GM23338 (cell line): ENCODE measurements at regions not wholly inside any gene's neighbourhood (a gene's known extent, or its start where the extent isn't known, plus 50 kb on each side); places are given as distances from the start of the nearest gene placed in this dataset.

Experiments used
- ATAC-seq: fragments of 200-7000 bp; cut with Tn5 transposase; 3 replicates; pipeline ENCODE4 v1.9.1; 2020
- DNase-seq: peaks from one replicate; pipeline ENCODE4 v3.0.0-alpha.2; 2015; ENCODE audit warnings: low spot score
- H2AFZ ChIP-seq: fragments of 200-600 bp; sonication (generic); 2 replicates; pipeline ENCODE4 v1.8.0; 2016; ENCODE audit warnings: antibody characterized with exemption, mild to moderate bottlenecking, moderate library complexity
- H3F3A ChIP-seq: fragments of 200-600 bp; sonication (generic); replicated peaks from 2 replicates; pipeline ENCODE4 v1.8.0; 2017; ENCODE audit warnings: antibody characterized with exemption, mixed run types, low read depth
- H3K27ac ChIP-seq: fragments of 200-600 bp; sonication (generic); 2 replicates; pipeline ENCODE4 v1.6.1; 2016; ENCODE audit warnings: low read depth
- H3K27me3 ChIP-seq: fragments of 200-600 bp; sonication (generic); 2 replicates; pipeline ENCODE4 v1.8.0; 2016; ENCODE audit warnings: mild to moderate bottlenecking, mixed run types, moderate library complexity; ENCODE audit not compliant: insufficient read depth
- H3K36me3 ChIP-seq: fragments of 200-600 bp; sonication (generic); 2 replicates; pipeline ENCODE4 v1.8.0; 2016; ENCODE audit warnings: mild to moderate bottlenecking; ENCODE audit not compliant: insufficient read depth
- H3K4me1 ChIP-seq: fragments of 200-600 bp; sonication (generic); 2 replicates; pipeline ENCODE4 v1.8.0; 2016; ENCODE audit warnings: mild to moderate bottlenecking, moderate library complexity; ENCODE audit not compliant: insufficient read depth
- H3K4me2 ChIP-seq: fragments of 200-600 bp; sonication (generic); 2 replicates; pipeline ENCODE4 v1.7.1; 2017; ENCODE audit warnings: mixed run types
- H3K4me3 ChIP-seq: fragments of 200-600 bp; sonication (generic); 2 replicates; pipeline ENCODE4 v1.6.1; 2016; ENCODE audit warnings: mixed run types
- H3K79me2 ChIP-seq: fragments of 200-600 bp; sonication (generic); replicated peaks from 2 replicates; pipeline ENCODE4 v1.8.0; 2017; ENCODE audit warnings: mild to moderate bottlenecking; ENCODE audit not compliant: insufficient read depth
- H3K9me2 ChIP-seq: fragments of 200-600 bp; sonication (generic); 2 replicates; pipeline ENCODE4 v1.8.0; 2017; ENCODE audit not compliant: insufficient read depth
- H4K20me1 ChIP-seq: fragments of 200-600 bp; sonication (generic); replicated peaks from 2 replicates; pipeline ENCODE4 v1.8.0; 2017; ENCODE audit warnings: mild to moderate bottlenecking; ENCODE audit not compliant: insufficient read depth
- H3K27ac Mint-ChIP-seq: 2 replicates; pipeline ENCODE4 v1.8.0; 2020; ENCODE audit warnings: inconsistent platforms, mild to moderate bottlenecking, moderate library complexity, mixed read lengths
- H3K27me3 Mint-ChIP-seq: 3 replicates; pipeline ENCODE4 v1.8.0; 2022; ENCODE audit warnings: low read depth, mild to moderate bottlenecking, moderate library complexity, mixed read lengths, inconsistent platforms; ENCODE audit not compliant: insufficient read depth, poor library complexity
- H3K36me3 Mint-ChIP-seq: 3 replicates; pipeline ENCODE4 v1.8.0; 2021; ENCODE audit warnings: low read depth, mild to moderate bottlenecking, inconsistent platforms, moderate library complexity, mixed read lengths
- H3K4me1 Mint-ChIP-seq: 3 replicates; pipeline ENCODE4 v1.8.0; 2020; ENCODE audit warnings: mild to moderate bottlenecking, inconsistent platforms, mixed read lengths
- H3K4me3 Mint-ChIP-seq: 3 replicates; pipeline ENCODE4 v1.8.0; 2021; ENCODE audit warnings: moderate library complexity, mild to moderate bottlenecking, inconsistent platforms, mixed read lengths
- H3K9me3 Mint-ChIP-seq: 3 replicates; pipeline ENCODE4 v1.8.0; 2020; ENCODE audit warnings: moderate library complexity, mild to moderate bottlenecking, inconsistent platforms, mixed read lengths
- CREB1 ChIP-seq: fragments of 250-450 bp; sonication (Bioruptor Pico); IDR thresholded peaks from 2 replicates; pipeline ENCODE4 v1.5.0; 2020; ENCODE audit warnings: low read depth, mild to moderate bottlenecking, moderate library complexity
- ETS1 ChIP-seq: IDR thresholded peaks from 2 replicates; pipeline ENCODE4 v1.6.1; 2016; ENCODE audit warnings: antibody characterized with exemption
- EZH2phosphoT487 ChIP-seq: fragments of 200-600 bp; sonication (generic); IDR thresholded peaks from one replicate; pipeline ENCODE4 v1.8.1; 2018; ENCODE audit warnings: antibody characterized with exemption; ENCODE audit not compliant: unreplicated experiment
- JUNB ChIP-seq: IDR thresholded peaks from one replicate; pipeline ENCODE4 v1.6.1; 2016; ENCODE audit warnings: antibody characterized with exemption; ENCODE audit not compliant: unreplicated experiment
- NANOG ChIP-seq: IDR thresholded peaks from 2 replicates; pipeline ENCODE4 v1.6.1; 2016; ENCODE audit warnings: antibody characterized with exemption, borderline replicate concordance
- POLR2AphosphoS5 ChIP-seq: IDR thresholded peaks from 2 replicates; pipeline ENCODE4 v1.6.1; 2016; ENCODE audit warnings: antibody characterized with exemption, low read depth
- REST ChIP-seq: IDR thresholded peaks from one replicate; pipeline ENCODE4 v1.6.1; 2018; ENCODE audit warnings: antibody characterized with exemption; ENCODE audit not compliant: unreplicated experiment
- STAT1 ChIP-seq: IDR thresholded peaks from one replicate; pipeline ENCODE4 v1.6.1; 2016; ENCODE audit warnings: antibody characterized with exemption; ENCODE audit not compliant: unreplicated experiment
- TF ChIP-seq, protein P1 (sequence below), 2 experiments: fragments of 200-600 bp in 1 of 2; sonication (generic) in 1 of 2; conservative IDR thresholded peaks; 2 replicates each; pipeline versions ENCODE4 v1.5.1 to v1.6.1; 2016 to 2017; ENCODE audit warnings: antibody characterized with exemption in 2 of 2, low read depth in 2 of 2, mild to moderate bottlenecking in 2 of 2, moderate library complexity in 1 of 2

DNA sequence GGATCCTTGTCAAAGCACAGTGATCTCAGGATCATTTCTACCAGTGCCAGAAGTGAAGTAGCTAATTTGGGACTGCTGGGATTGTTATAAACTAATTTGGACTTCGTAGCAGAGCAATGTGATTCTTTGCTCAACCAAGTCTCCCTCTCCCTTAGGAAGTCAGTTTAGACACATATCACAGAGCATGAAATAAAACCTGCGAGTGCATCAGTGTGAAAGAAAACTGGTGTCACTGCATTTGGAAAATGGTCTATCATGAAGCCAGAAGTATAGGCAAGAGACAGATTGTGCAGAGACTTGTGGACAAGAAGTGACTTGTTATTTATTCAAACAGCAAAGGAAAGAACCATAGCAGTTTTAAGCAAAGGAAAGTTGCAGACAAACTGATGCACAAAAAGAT, 560.5 kb upstream of the NRG3 start (continued):
- TF ChIP-seq, protein P1, sequence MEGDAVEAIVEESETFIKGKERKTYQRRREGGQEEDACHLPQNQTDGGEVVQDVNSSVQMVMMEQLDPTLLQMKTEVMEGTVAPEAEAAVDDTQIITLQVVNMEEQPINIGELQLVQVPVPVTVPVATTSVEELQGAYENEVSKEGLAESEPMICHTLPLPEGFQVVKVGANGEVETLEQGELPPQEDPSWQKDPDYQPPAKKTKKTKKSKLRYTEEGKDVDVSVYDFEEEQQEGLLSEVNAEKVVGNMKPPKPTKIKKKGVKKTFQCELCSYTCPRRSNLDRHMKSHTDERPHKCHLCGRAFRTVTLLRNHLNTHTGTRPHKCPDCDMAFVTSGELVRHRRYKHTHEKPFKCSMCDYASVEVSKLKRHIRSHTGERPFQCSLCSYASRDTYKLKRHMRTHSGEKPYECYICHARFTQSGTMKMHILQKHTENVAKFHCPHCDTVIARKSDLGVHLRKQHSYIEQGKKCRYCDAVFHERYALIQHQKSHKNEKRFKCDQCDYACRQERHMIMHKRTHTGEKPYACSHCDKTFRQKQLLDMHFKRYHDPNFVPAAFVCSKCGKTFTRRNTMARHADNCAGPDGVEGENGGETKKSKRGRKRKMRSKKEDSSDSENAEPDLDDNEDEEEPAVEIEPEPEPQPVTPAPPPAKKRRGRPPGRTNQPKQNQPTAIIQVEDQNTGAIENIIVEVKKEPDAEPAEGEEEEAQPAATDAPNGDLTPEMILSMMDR (conservative IDR thresholded peaks at IDR 0.05; ENCODE audit: low read depth in 2 of 2), result no peak
- TF ChIP-seq ETS1 (no peak), REST (no peak), NANOG (no peak), JUNB (no peak), STAT1 (no peak)

- H3K27me3 Mint-ChIP-seq, result no peaks in the 10 kb centered on the region
- H3K9me3 Mint-ChIP-seq, result no peaks in the 10 kb centered on the region
- no peaks in the 10 kb centered on the region for H4K20me1 ChIP-seq
- no peaks in the 10 kb centered on the region for H3K36me3 Mint-ChIP-seq
- no peaks in the 10 kb centered on the region for H3K36me3 ChIP-seq
- ATAC-seq, result no peak
- no peak overlapping the region for H3K4me3 Mint-ChIP-seq
- H3F3A ChIP-seq, result no peaks in the 10 kb centered on the region
- DNase-seq, result no peak
- no peak overlapping the region for H3K4me2 ChIP-seq
- H3K27ac Mint-ChIP-seq, result no peak overlapping the region
- no peak overlapping the region for H3K27ac ChIP-seq
- no peaks in the 10 kb centered on the region for H3K4me1 ChIP-seq
- H3K79me2 ChIP-seq, result no peaks in the 10 kb centered on the region
- no peaks in the 10 kb centered on the region for H3K27me3 ChIP-seq
- H3K4me1 Mint-ChIP-seq, result no peaks in the 10 kb centered on the region
- no peak overlapping the region for H2AFZ ChIP-seq
- H3K9me2 ChIP-seq, result no peaks in the 10 kb centered on the region
- no peak overlapping the region for H3K4me3 ChIP-seq
- TF ChIP-seq NANOG, result no peak
- no peak for TF ChIP-seq CREB1 (CRISPR knock-in tag)
- TF ChIP-seq REST, result no peak
- no peak for TF ChIP-seq ETS1
- no peak for TF ChIP-seq EZH2phosphoT487
- no peak for TF ChIP-seq POLR2AphosphoS5
Observed at GRCh38 chr10:81315026-81315425, 560.0 kb upstream of the NRG3 start.
